HG02852 (cell line): ENCODE measurements at regions not wholly inside any gene's neighbourhood (a gene's known extent, or its start where the extent isn't known, plus 50 kb on each side); places are given as distances from the start of the nearest gene placed in this dataset.
"Not testable (repeated sequence)": the region's sequence is repeated elsewhere in the genome, so short reads cannot be mapped to it uniquely, and the experiment has no call there.

ENCODE experiments used
- ATAC-seq: cut with Tn5 transposase; IDR thresholded peaks from one replicate; pipeline ENCODE4 v1.9.1; 2021; ENCODE audit warnings: mild to moderate bottlenecking, moderate library complexity; ENCODE audit not compliant: unreplicated experiment

DNA sequence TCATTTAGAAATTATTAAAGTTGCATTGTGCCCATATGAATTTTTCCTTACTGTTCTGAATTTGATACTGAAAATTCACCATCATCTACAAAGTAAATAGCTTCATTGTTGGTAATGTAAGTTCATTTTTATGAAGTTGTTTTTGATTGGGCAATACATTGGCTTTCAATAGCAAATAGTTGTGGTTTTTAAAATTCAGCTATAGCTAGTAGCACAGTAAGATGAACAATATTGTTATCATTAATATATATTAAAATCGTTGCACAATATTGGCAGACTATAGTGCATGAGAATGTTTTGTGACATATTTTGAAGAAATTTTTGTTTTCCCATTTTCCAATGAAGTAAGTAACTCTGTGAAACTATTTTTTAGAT is 575.0 kb downstream of the PRKD1 start:
- no peak for ATAC-seq

GRCh38 chr14:29353513-29353912 is 574.1 kb downstream of the PRKD1 start:
- no peak for ATAC-seq

DNA sequence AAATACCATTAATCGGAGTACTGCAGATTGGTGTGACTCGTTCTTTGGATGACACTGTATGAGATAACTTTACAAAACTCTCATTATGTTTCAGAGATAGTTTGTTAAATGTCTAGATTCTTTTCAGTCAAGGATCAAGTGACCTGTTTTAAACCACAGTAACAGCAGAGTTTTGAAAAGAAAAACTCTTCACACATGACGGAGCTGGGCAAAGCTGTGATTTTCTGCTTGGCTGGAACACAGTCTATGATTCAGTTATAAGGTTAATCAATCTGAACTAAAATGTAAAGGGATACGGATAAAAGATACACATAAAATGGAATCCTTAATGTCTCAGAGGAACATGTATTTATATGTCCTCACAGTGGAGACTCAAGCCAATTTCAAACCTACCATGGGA is 573.2 kb downstream of the PRKD1 start:
- no peak for ATAC-seq

GRCh38 chr14:29355331-29355730 is 572.3 kb downstream of the PRKD1 start:
- no peak for ATAC-seq

DNA sequence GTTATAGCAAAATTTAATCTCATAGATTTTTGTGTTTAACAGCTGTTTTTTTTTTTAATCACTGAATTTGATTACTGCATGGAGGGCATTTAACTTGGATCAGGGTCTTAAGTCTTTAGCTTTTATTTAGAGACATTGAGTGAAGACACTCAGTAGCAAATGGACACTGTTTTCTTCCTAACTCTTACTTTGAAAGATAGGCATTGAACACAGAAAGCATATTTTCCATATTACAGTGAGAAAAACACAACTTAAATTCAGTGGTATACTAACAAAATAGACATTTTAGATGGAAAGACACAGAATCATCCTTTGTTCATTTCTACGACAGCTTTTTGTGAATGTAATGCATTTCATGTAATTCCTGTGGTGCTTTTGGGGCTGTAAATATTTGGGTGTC is 571.8 kb downstream of the PRKD1 start:
- no peak for ATAC-seq

GRCh38 chr14:29360656-29361055 is 567.0 kb downstream of the PRKD1 start:
- no peak for ATAC-seq

DNA sequence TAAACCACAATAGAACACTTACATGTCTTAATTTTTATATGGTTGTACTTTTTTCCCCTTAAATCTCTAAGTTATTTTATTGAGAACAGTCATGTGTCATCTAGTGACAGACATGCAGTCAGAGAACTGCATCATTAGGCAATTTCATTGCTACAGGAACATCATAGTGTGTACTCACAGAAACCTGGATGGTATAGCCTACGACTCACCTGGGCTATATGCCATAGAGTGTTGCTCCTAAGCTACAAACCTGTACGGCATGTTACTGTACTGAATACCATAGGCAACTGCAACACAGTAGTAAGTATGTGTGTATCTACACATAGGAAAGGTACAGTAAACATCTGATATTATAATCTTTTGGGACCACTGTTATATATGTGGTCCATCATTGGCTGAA is 557.6 kb downstream of the PRKD1 start:
- ATAC-seq = no peak

GRCh38 chr14:29376237-29376636 is 551.4 kb downstream of the PRKD1 start:
- no peak for ATAC-seq

GRCh38 chr14:29380826-29381225 is 546.8 kb downstream of the PRKD1 start:
- ATAC-seq = no peak

- ATAC-seq = no peak
These were observed 539.1 kb downstream of the PRKD1 start for GRCh38 chr14:29388571-29388970.

DNA sequence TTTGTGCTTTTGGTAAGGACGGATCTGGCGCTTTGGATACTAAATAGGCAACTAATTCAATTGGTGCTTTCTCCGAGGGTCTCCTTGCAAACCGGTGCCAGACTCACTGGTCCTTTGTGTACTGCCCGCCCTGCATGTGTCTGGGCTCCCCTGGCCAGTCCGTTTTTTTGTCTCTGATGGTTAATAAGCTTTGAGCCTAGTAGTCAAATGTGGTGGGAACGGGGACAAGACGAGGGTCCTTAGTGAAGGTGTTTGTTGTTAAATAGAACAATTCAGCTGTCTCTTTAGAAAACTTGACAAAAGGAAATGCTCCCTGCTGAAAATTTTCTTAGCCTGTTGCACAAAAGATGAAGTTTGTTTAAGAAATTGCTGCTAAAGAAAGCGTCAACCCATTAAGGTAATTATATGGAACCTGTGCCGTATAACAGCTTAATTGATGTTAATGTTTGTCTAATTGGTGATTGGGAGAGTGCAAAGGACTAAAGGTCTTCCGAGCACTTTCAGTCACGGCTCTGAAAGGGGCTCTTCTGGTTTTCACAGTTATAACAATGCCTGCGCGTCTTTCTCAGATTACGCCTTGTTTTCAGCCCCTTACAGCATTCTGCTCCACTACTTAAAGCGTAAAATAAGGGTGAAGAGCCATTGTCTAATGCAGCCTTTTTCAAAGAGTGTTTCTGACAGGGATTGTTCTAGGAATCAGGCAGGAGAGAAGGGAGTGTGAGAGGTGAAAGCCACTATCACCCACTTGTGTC is 537.4 kb downstream of the PRKD1 start:
- no peak for ATAC-seq

- no peak for ATAC-seq
These were observed 536.4 kb downstream of the PRKD1 start for GRCh38 chr14:29391231-29391630.

- no peak for ATAC-seq
These were observed 535.8 kb downstream of the PRKD1 start for GRCh38 chr14:29391801-29392200.

GRCh38 chr14:29392287-29392686 is 535.4 kb downstream of the PRKD1 start:
- ATAC-seq = no peak

GRCh38 chr14:29403091-29403490 is 524.6 kb downstream of the PRKD1 start:
- no peak for ATAC-seq

DNA sequence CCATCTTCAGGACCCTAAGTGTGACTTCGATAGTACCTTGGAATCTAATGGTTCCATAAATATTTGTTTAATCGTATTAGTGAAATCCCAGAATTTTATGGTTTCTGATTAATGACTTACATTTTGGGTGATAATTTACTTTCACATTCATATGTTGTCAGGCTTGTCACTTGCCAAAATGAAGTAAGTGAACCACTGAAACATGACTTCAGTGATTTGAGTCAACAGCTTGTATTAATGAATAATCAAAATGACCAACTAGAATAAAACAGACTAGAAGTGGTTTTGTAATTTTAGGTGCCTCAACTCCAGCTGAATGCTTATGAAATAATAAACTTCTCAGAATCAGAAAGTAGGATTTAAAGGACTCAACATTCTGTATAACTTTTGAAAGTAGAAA is 517.1 kb downstream of the PRKD1 start:
- ATAC-seq = no peak

DNA sequence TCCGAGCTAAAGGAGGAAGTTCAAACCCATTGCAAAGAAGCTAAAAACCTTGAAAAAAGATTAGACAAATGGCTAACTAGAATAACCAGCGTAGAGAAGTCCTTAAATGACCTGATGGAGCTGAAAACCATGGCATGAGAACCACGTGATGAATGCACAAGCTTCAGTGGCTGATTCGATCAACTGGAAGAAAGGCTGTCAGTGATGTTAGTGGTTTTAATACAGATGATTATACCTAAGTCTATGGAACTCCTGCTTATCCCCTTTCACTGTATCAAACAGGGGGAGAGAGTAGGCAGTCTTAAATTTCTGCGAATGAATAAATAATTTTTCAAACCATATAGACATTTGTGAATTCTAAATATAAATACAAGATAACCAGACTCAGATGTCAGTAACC is 512.7 kb downstream of the PRKD1 start:
- ATAC-seq = not testable (repeated sequence)

- no peak for ATAC-seq
These were observed 507.9 kb downstream of the PRKD1 start for GRCh38 chr14:29419736-29420135.

DNA sequence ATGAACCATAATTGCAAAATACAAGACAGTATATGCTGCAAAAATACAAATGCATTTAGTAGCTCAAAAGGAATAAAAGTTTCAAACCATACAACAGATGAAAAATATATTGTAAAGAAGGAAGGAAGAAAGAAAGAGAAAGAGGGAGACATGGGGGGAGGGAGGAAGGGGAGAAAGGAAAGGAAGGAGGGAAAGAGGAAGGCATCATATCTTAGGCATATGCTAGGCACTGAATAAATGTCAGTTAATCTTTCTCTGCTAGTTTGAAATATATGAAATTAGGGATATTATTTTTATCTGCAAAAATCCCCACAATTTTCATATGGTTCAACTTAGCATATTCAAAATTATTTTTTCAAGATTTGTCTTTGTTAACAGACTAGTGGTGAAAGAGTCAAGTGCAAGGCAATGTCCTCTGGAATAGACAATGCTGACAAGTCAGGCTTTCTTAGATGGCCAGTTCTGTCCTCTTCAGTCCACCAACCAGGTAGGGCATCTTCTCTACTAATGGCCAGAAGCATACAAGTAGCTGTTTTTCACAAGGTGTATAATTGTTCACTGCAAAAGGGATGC is 506.4 kb downstream of the PRKD1 start:
- ATAC-seq = no peak

DNA sequence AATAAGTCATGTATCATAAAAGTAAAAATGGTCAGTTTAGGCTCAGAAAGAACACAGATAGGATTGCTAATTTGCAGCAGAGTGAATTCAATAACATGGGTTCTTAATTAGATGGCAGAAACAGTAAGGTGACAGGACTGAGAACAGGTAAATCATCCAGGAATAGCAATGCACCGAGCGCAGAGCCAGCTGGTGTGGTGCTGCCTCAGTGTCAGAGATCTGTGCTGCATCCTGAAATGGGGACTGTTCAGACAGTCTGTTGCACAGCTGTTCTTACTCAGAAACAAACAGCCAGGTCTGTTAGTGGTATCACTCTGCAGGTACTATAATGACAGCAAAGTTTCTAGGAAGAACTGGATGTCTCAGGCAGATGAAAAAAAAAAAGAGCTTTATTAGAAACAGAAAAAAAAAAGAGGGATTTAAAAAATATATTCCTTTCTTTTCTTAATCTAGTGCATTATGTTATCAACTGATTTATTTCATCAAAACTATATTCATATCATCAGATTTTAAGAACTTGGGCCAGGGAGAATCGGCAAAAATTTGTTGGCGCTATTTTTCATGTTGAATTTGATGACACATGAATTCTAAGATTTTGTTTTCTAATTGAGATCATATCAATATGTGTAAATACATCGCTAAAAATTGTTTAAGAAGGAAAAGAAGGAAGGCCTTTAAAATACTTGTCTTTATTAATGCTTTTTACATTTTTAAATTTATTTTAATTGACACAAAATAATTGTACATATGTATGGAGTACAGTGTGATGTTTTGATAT is 501.8 kb downstream of the PRKD1 start:
- ATAC-seq = no peak

GRCh38 chr14:29442696-29443095 is 485.0 kb downstream of the PRKD1 start:
- no peak for ATAC-seq

- no peak for ATAC-seq
These were observed 483.4 kb downstream of the PRKD1 start for GRCh38 chr14:29444216-29444615.
